ENCODE measurements at regions not wholly inside any gene's neighbourhood (a gene's known extent, or its start where the extent isn't known, plus 50 kb on each side); places are given as distances from the start of the nearest gene placed in this dataset.
"Not testable (repeated sequence)": the region's sequence is repeated elsewhere in the genome, so short reads cannot be mapped to it uniquely, and the experiment has no call there.

- no peaks in the 10 kb centered on the region for H3K36me3 ChIP-seq (ENCODE audit: insufficient read depth, low read length)
- no peaks in the 10 kb centered on the region for H3K79me2 ChIP-seq (ENCODE audit: insufficient read depth, low read length)
- DNase-seq (ENCODE audit: low read depth) (no peak), FAIRE-seq (no peak)
- H3K9ac ChIP-seq (ENCODE audit: low read length): no peak overlapping the region
- Mint-ChIP-seq H3K27me3 (ENCODE audit: low read depth, unreplicated experiment) (no peaks in the 10 kb centered on the region), H3K27ac (ENCODE audit: unreplicated experiment) (no peak overlapping the region), H3K4me1 (ENCODE audit: low read depth, unreplicated experiment) (no peaks in the 10 kb centered on the region), H3K4me3 (ENCODE audit: unreplicated experiment) (no peak overlapping the region), H3K9me3 (ENCODE audit: unreplicated experiment) (no peaks in the 10 kb centered on the region), H3K36me3 (ENCODE audit: low read depth, unreplicated experiment) (no peaks in the 10 kb centered on the region)
- H4K20me1 ChIP-seq (ENCODE audit: insufficient read depth, low read length): no peaks in the 10 kb centered on the region
- no peak overlapping the region for H3K4me3 ChIP-seq (ENCODE audit: insufficient read depth, low read depth, low read length)
- no peaks in the 10 kb centered on the region for H3K9me3 ChIP-seq (ENCODE audit: insufficient read depth, low read depth, low read length)
- H3K27me3 ChIP-seq (ENCODE audit: insufficient read depth, low read length): no peaks in the 10 kb centered on the region
- no peak overlapping the region for H3K4me2 ChIP-seq (ENCODE audit: low read length)
- H3K4me1 ChIP-seq (ENCODE audit: insufficient read depth, low read length): no peaks in the 10 kb centered on the region
- TF ChIP-seq, protein P1, sequence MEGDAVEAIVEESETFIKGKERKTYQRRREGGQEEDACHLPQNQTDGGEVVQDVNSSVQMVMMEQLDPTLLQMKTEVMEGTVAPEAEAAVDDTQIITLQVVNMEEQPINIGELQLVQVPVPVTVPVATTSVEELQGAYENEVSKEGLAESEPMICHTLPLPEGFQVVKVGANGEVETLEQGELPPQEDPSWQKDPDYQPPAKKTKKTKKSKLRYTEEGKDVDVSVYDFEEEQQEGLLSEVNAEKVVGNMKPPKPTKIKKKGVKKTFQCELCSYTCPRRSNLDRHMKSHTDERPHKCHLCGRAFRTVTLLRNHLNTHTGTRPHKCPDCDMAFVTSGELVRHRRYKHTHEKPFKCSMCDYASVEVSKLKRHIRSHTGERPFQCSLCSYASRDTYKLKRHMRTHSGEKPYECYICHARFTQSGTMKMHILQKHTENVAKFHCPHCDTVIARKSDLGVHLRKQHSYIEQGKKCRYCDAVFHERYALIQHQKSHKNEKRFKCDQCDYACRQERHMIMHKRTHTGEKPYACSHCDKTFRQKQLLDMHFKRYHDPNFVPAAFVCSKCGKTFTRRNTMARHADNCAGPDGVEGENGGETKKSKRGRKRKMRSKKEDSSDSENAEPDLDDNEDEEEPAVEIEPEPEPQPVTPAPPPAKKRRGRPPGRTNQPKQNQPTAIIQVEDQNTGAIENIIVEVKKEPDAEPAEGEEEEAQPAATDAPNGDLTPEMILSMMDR (IDR thresholded peaks at IDR 0.05; ENCODE audit: insufficient read depth, low read depth, low read length): no peak
- no peak for TF ChIP-seq EZH2 (IDR thresholded peaks at IDR 0.05; ENCODE audit: insufficient read depth, low read length)
- no peak overlapping the region for H3K27ac ChIP-seq (ENCODE audit: low read depth, low read length)
- no peak overlapping the region for H2AFZ ChIP-seq (ENCODE audit: low read depth, low read length)
Measured at GRCh38 chr7:52161483-52161882, 844.9 kb upstream of the COBL start.

DNA sequence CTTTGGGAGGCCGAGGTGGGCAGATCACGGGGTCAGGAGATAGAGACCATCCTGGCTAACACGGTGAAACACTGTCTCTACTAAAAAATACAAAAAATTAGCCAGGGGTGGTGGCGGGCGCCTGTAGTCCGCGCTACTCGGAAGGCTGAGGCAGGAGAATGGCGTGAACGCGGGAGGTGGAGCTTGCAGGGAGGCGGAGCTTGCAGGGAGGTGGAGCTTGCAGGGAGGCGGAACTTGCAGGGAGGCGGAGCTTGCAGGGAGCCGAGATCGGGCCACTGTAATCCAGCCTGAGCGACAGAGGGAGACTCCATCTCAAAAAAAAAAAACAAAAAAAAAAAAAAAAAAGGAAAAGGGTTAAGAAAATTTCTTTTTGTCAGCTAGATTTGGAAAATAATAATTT lies 842.8 kb upstream of the COBL start:
- not testable (repeated sequence) for H3K9me3 Mint-ChIP-seq (ENCODE audit: unreplicated experiment); H3K27ac Mint-ChIP-seq (ENCODE audit: unreplicated experiment); H3K27me3 Mint-ChIP-seq (ENCODE audit: low read depth, unreplicated experiment); H3K4me2 ChIP-seq (ENCODE audit: low read length); H3K27ac ChIP-seq (ENCODE audit: low read depth, low read length); H3K36me3 ChIP-seq (ENCODE audit: insufficient read depth, low read length); H3K9me3 ChIP-seq (ENCODE audit: insufficient read depth, low read depth, low read length); H4K20me1 ChIP-seq (ENCODE audit: insufficient read depth, low read length); H3K27me3 ChIP-seq (ENCODE audit: insufficient read depth, low read length); H3K79me2 ChIP-seq (ENCODE audit: insufficient read depth, low read length); H3K4me1 ChIP-seq (ENCODE audit: insufficient read depth, low read length); H3K9ac ChIP-seq (ENCODE audit: low read length); H2AFZ ChIP-seq (ENCODE audit: low read depth, low read length); H3K36me3 Mint-ChIP-seq (ENCODE audit: low read depth, unreplicated experiment); H3K4me3 Mint-ChIP-seq (ENCODE audit: unreplicated experiment); FAIRE-seq; DNase-seq (ENCODE audit: low read depth); H3K4me3 ChIP-seq (ENCODE audit: insufficient read depth, low read depth, low read length); H3K4me1 Mint-ChIP-seq (ENCODE audit: low read depth, unreplicated experiment)

DNA sequence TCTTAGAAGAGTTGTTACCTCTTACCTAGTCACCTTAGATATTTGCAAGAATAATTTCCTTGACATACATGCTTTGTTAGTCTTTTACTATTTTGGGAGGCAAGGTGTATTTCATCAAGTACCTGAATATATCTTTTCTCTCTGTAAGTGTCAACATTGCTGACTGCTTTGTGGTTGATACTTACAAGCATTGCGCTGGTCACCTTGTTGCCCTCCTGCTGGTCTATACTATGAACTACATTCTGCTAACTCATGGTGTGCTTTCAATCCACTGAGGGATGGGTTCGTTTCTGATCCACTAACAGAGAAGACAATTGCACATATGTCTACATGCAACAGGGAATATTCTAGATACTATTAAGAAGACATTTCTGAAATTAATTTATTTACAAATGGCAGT lies 837.8 kb upstream of the COBL start:
- TF ChIP-seq, protein P1 (IDR thresholded peaks at IDR 0.05; ENCODE audit: insufficient read depth, low read depth, low read length): no peak
- no peak for TF ChIP-seq EZH2 (IDR thresholded peaks at IDR 0.05; ENCODE audit: insufficient read depth, low read length)
- no peak overlapping the region for H3K4me3 ChIP-seq (ENCODE audit: insufficient read depth, low read depth, low read length)
- no peaks in the 10 kb centered on the region for H3K36me3 ChIP-seq (ENCODE audit: insufficient read depth, low read length)
- no peaks in the 10 kb centered on the region for H3K27me3 ChIP-seq (ENCODE audit: insufficient read depth, low read length)
- no peaks in the 10 kb centered on the region for H3K9me3 ChIP-seq (ENCODE audit: insufficient read depth, low read depth, low read length)
- H3K79me2 ChIP-seq (ENCODE audit: insufficient read depth, low read length): no peaks in the 10 kb centered on the region
- H3K4me1 ChIP-seq (ENCODE audit: insufficient read depth, low read length): no peaks in the 10 kb centered on the region
- H2AFZ ChIP-seq (ENCODE audit: low read depth, low read length): no peak overlapping the region
- no peak for FAIRE-seq
- H3K4me2 ChIP-seq (ENCODE audit: low read length): no peak overlapping the region
- H3K27ac ChIP-seq (ENCODE audit: low read depth, low read length): no peak overlapping the region
- DNase-seq (ENCODE audit: low read depth): no peak
- Mint-ChIP-seq H3K27ac (ENCODE audit: unreplicated experiment) (no peak overlapping the region), H3K27me3 (ENCODE audit: low read depth, unreplicated experiment) (no peaks in the 10 kb centered on the region), H3K9me3 (ENCODE audit: unreplicated experiment) (no peaks in the 10 kb centered on the region), H3K4me1 (ENCODE audit: low read depth, unreplicated experiment) (no peaks in the 10 kb centered on the region), H3K36me3 (ENCODE audit: low read depth, unreplicated experiment) (no peaks in the 10 kb centered on the region), H3K4me3 (ENCODE audit: unreplicated experiment) (no peak overlapping the region)
- H3K9ac ChIP-seq (ENCODE audit: low read length): no peak overlapping the region
- no peaks in the 10 kb centered on the region for H4K20me1 ChIP-seq (ENCODE audit: insufficient read depth, low read length)

Measured in astrocyte (in vitro differentiated cells and primary cell).